ENCODE measurements at regions not wholly inside any gene's neighbourhood (a gene's known extent, or its start where the extent isn't known, plus 50 kb on each side); places are given as distances from the start of the nearest gene placed in this dataset.

GRCh38 chr11:95301474-95301873 lies 70.5 kb upstream of the SESN3 start:
- Histone ChIP-seq H2AK5ac (ENCODE audit: low read depth, low read length) (no peak overlapping the region), H2BK20ac (ENCODE audit: low read length) (no peak overlapping the region), H3K27me3 (replicated peaks in 1 of 4; ENCODE audit: control insufficient read depth in 3 of 4, extremely low read depth in 1 of 4, insufficient read depth in 3 of 4, low read length in 3 of 4) (no peaks in the 10 kb centered on the region), H2BK12ac (ENCODE audit: low read depth, low read length) (no peak overlapping the region), H3K23me2 (ENCODE audit: low read depth, low read length) (no peaks in the 10 kb centered on the region), H3K14ac (ENCODE audit: insufficient read length) (no peak overlapping the region), H3K9ac (replicated peaks in 1 of 4; ENCODE audit: extremely low read depth in 1 of 4, low read depth in 3 of 4, low read length in 3 of 4) (no peak overlapping the region), H2BK15ac (ENCODE audit: low read length) (no peak overlapping the region), H3K56ac (replicated peaks; ENCODE audit: insufficient read length, low read depth, low read length) (no peak overlapping the region), H4K20me1 (replicated peaks in 1 of 2; ENCODE audit: control insufficient read depth in 1 of 2, insufficient read depth in 2 of 2, low read length in 2 of 2) (no peaks in the 10 kb centered on the region), H4K5ac (ENCODE audit: insufficient read length, low read depth, low read length) (no peak overlapping the region), H3K4ac (replicated peaks; ENCODE audit: insufficient read length, low read depth, low read length) (no peak overlapping the region), H3K4me2 (ENCODE audit: insufficient read depth in 1 of 2, low read depth in 2 of 2, low read length in 2 of 2) (no peak overlapping the region), H3K23ac (ENCODE audit: insufficient read length) (no peak overlapping the region), H3K9me3 (ENCODE audit: insufficient read depth in 2 of 2, low read depth in 1 of 2, low read length in 1 of 2) (no peaks in the 10 kb centered on the region), H3K79me2 (ENCODE audit: control insufficient read depth in 1 of 2, insufficient read depth in 2 of 2, low read length in 2 of 2) (no peaks in the 10 kb centered on the region), H2BK120ac (replicated peaks; ENCODE audit: low read depth, low read length) (no peak overlapping the region), H3K4me1 (replicated peaks in 1 of 4; ENCODE audit: control insufficient read depth in 3 of 4, insufficient read depth in 4 of 4, low read length in 3 of 4) (peaks cover 0 to 26% (median 12%) of the 10 kb centered on the region in 4 experiments; a peak in 4 of 7 replicates), H2BK5ac (ENCODE audit: low read depth, low read length) (no peak overlapping the region), H4K91ac (replicated peaks; ENCODE audit: insufficient read length, low read length) (no peak overlapping the region), H2AFZ (ENCODE audit: low read length) (no peak overlapping the region), H4K8ac (ENCODE audit: extremely low read depth, insufficient read depth, low read length) (no peak overlapping the region), H3K79me1 (ENCODE audit: low read depth, low read length) (no peaks in the 10 kb centered on the region), H3K18ac (ENCODE audit: extremely low read depth, low read length) (no peak overlapping the region; the same call in 1 of the 2 replicates), H3K4me3 (ENCODE audit: extremely low read depth in 1 of 4, insufficient read depth in 2 of 4, low read depth in 3 of 4, low read length in 4 of 4) (no peak overlapping the region), H3K36me3 (ENCODE audit: control insufficient read depth in 2 of 4, insufficient read depth in 4 of 4, low read length in 3 of 4) (no peaks in the 10 kb centered on the region), H3K27ac (ENCODE audit: low read depth, low read length) (no peak overlapping the region)
- WGBS, 2 experiments (ENCODE audit: extremely low coverage in 1 of 2, insufficient coverage in 1 of 2, insufficient read length in 1 of 2, insufficient replicate concordance in 2 of 2, low coverage in 1 of 2, low lambda C conversion rate in 2 of 2, missing lambda C conversion rate in 1 of 2) = 84% methylated on average over 4 of the region's 4 CpGs; no CpG with 5 or more reads in 1 of the 2 experiments
- ChIA-PET CTCF (ENCODE audit: partially characterized antibody) (interaction anchor here (0.7 to 1.3 kb wide), 2 partner anchors 146 to 149 kb away, joined by 3 to 4 read pairs; no protein-coding TSS in a partner anchor), POLR2A (ENCODE audit: partially characterized antibody) (no interaction called here)
- no peak for FAIRE-seq
- DNase-seq (ENCODE audit: low read depth in 1 of 2, low spot score in 2 of 2) = no peak
- TF ChIP-seq RFX5 (IDR thresholded peaks at IDR 0.05; ENCODE audit: borderline replicate concordance, low read depth, low read length) (no peak), KDM1A (IDR thresholded peaks at IDR 0.05; ENCODE audit: borderline replicate concordance, low read length) (no peak), MAX (IDR thresholded peaks at IDR 0.05) (no peak), HDAC2 (IDR thresholded peaks at IDR 0.05; ENCODE audit: borderline replicate concordance in 1 of 2, low read depth in 2 of 2, low read length in 2 of 2) (no peak), PHF8 (conservative IDR thresholded peaks at IDR 0.05; ENCODE audit: low read depth, low read length) (no peak), BACH1 (IDR thresholded peaks at IDR 0.05; ENCODE audit: low read length) (no peak), SP2 (IDR thresholded peaks at IDR 0.05; ENCODE audit: low read length) (no peak), SIRT6 (IDR thresholded peaks at IDR 0.05; ENCODE audit: low read length) (no peak), POU5F1 (IDR thresholded peaks at IDR 0.05; ENCODE audit: low read depth, low read length) (no peak), SP1 (IDR thresholded peaks at IDR 0.05; ENCODE audit: low read depth, low read length) (no peak), SP4 (IDR thresholded peaks at IDR 0.05; ENCODE audit: low read length) (no peak)
